Retinal pigment epithelial cell (primary cell): ENCODE measurements at regions not wholly inside any gene's neighbourhood (a gene's known extent, or its start where the extent isn't known, plus 50 kb on each side); places are given as distances from the start of the nearest gene placed in this dataset.
"Not testable (repeated sequence)": the region's sequence is repeated elsewhere in the genome, so short reads cannot be mapped to it uniquely, and the experiment has no call there.

Experiments used
- DNase-seq: peaks from one replicate; pipeline ENCODE4 v3.0.0-alpha.2; 2010; ENCODE audit warnings: low read depth
- H3K4me3 ChIP-seq: 2 replicates; pipeline ENCODE4 v1.5.1; 2011; ENCODE audit warnings: mild to moderate bottlenecking, low read length, control low read depth, moderate library complexity
- CTCF ChIP-seq: conservative IDR thresholded peaks from 2 replicates; pipeline ENCODE4 v1.5.1; 2011; ENCODE audit warnings: low read depth, low read length, control low read depth, inconsistent platforms

- no peak for DNase-seq
- TF ChIP-seq CTCF: no peak
- no peak overlapping the region for H3K4me3 ChIP-seq
These were observed 330.1 kb upstream of the VCX start for GRCh38 chrX:7512845-7513244.

GRCh38 chrX:7503251-7503650, 339.7 kb upstream of the VCX start:
- TF ChIP-seq CTCF: no peak
- DNase-seq: no peak
- H3K4me3 ChIP-seq: no peak overlapping the region

GRCh38 chrX:7500386-7500785, 342.6 kb upstream of the VCX start:
- no peak overlapping the region for H3K4me3 ChIP-seq
- no peak for DNase-seq
- TF ChIP-seq CTCF: no peak

- no peak for DNase-seq
- no peak for TF ChIP-seq CTCF
- no peak overlapping the region for H3K4me3 ChIP-seq
These were observed 338.6 kb upstream of the PUDP start for GRCh38 chrX:7486505-7486904.

GRCh38 chrX:7485061-7485460, 337.1 kb upstream of the PUDP start:
- H3K4me3 ChIP-seq: no peak overlapping the region
- TF ChIP-seq CTCF: no peak
- no peak for DNase-seq

- no peak for DNase-seq
- H3K4me3 ChIP-seq: no peak overlapping the region
- TF ChIP-seq CTCF: no peak
These were observed 332.8 kb upstream of the PUDP start for GRCh38 chrX:7480721-7481120.

- H3K4me3 ChIP-seq: no peak overlapping the region
- no peak for TF ChIP-seq CTCF
- DNase-seq: no peak
These were observed 314.2 kb upstream of the PUDP start for GRCh38 chrX:7462110-7462509.

GRCh38 chrX:7461051-7461450, 313.1 kb upstream of the PUDP start:
- not testable (repeated sequence) for DNase-seq, H3K4me3 ChIP-seq
